GF-D8 (cell line): ENCODE measurements at regions not wholly inside any gene's neighbourhood (a gene's known extent, or its start where the extent isn't known, plus 50 kb on each side); places are given as distances from the start of the nearest gene placed in this dataset.

Source experiments
- DNase-seq: peaks from one replicate; lab custom pipeline; 2025; lab: John Stamatoyannopoulos, UW

- DNase-seq = no peak
These were observed 348.9 kb upstream of the MARCKS start for GRCh38 chr6:113508249-113508648.

- no peak for DNase-seq
These were observed 346.0 kb upstream of the MARCKS start for GRCh38 chr6:113511100-113511499.

- DNase-seq = no peak
These were observed 344.6 kb upstream of the MARCKS start for GRCh38 chr6:113512576-113512975.

- no peak for DNase-seq
These were observed 344.1 kb upstream of the MARCKS start for GRCh38 chr6:113513086-113513485.

GRCh38 chr6:113522376-113522775 lies 334.8 kb upstream of the MARCKS start:
- DNase-seq = no peak

GRCh38 chr6:113524826-113525225 lies 332.3 kb upstream of the MARCKS start:
- no peak for DNase-seq

GRCh38 chr6:113526553-113526952 lies 330.6 kb upstream of the MARCKS start:
- no peak for DNase-seq

- no peak for DNase-seq
These were observed 330.1 kb upstream of the MARCKS start for GRCh38 chr6:113526995-113527394.

GRCh38 chr6:113528111-113528510 lies 329.0 kb upstream of the MARCKS start:
- no peak for DNase-seq

- no peak for DNase-seq
These were observed 327.9 kb upstream of the MARCKS start for GRCh38 chr6:113529196-113529595.

GRCh38 chr6:113529879-113530278 lies 327.3 kb upstream of the MARCKS start:
- no peak for DNase-seq

GRCh38 chr6:113530769-113531168 lies 326.4 kb upstream of the MARCKS start:
- DNase-seq = no peak

GRCh38 chr6:113539202-113539601 lies 317.9 kb upstream of the MARCKS start:
- no peak for DNase-seq

- no peak for DNase-seq
These were observed 317.5 kb upstream of the MARCKS start for GRCh38 chr6:113539623-113540022.

GRCh38 chr6:113540466-113540865 lies 316.7 kb upstream of the MARCKS start:
- DNase-seq = no peak

GRCh38 chr6:113551168-113551567 lies 306.0 kb upstream of the MARCKS start:
- no peak for DNase-seq

- DNase-seq = no peak
These were observed 300.4 kb upstream of the MARCKS start for GRCh38 chr6:113556775-113557174.

GRCh38 chr6:113558431-113558830 lies 298.7 kb upstream of the MARCKS start:
- DNase-seq = no peak

GRCh38 chr6:113558966-113559365 lies 298.2 kb upstream of the MARCKS start:
- DNase-seq = no peak

- DNase-seq = no peak
These were observed 296.8 kb upstream of the MARCKS start for GRCh38 chr6:113560376-113560775.

- DNase-seq = no peak
These were observed 296.2 kb upstream of the MARCKS start for GRCh38 chr6:113560908-113561307.

GRCh38 chr6:113562248-113562647 lies 294.9 kb upstream of the MARCKS start:
- DNase-seq = no peak

GRCh38 chr6:113564371-113565171 lies 292.6 kb upstream of the MARCKS start:
- DNase-seq = no peak

GRCh38 chr6:113565306-113565705 lies 291.8 kb upstream of the MARCKS start:
- no peak for DNase-seq
